Panc1 (cell line): ENCODE measurements at regions not wholly inside any gene's neighbourhood (a gene's known extent, or its start where the extent isn't known, plus 50 kb on each side); places are given as distances from the start of the nearest gene placed in this dataset.

ENCODE experiments used
- ATAC-seq: fragments of 200-7000 bp; cut with Tn5 transposase; 2 replicates; pipeline ENCODE4 v1.9.1; 2020; ENCODE audit warnings: mild to moderate bottlenecking, moderate library complexity
- BruUV-seq: library from RNA; stranded (reverse); fragments of 400-500 nt; replicated peaks from 2 replicates; lab custom pipeline; 2021; lab: Mats Ljungman, UMichigan
- CTCF ChIA-PET: fragments of 300-600 bp; sonication (Branson Sonifier 250); formaldehyde crosslinking; loops from one replicate; lab custom pipeline; 2022; ENCODE audit warnings: antibody characterized with exemption; lab: Charles Lee
- POLR2A ChIA-PET: fragments of 300-600 bp; sonication (Branson Sonifier 250); formaldehyde crosslinking; loops from one replicate; lab custom pipeline; 2022; ENCODE audit warnings: antibody characterized with exemption; lab: Charles Lee
- DNase-seq: peaks from one replicate; pipeline ENCODE4 v3.0.0-alpha.2; 2010; ENCODE audit warnings: low read depth, low spot score
- H3K27ac ChIP-seq: 2 replicates; pipeline ENCODE4 v1.5.1; 2011; ENCODE audit warnings: mild to moderate bottlenecking, low read length, inconsistent platforms
- H3K27me3 ChIP-seq: fragments of 200-500 bp; sonication (Bioruptor generic); 2 replicates; pipeline ENCODE4 v1.6.0; 2014; ENCODE audit warnings: low read length, inconsistent platforms; ENCODE audit not compliant: control insufficient read depth, insufficient read depth
- H3K36me3 ChIP-seq: fragments of 200-500 bp; sonication (Bioruptor generic); 2 replicates; pipeline ENCODE4 v1.5.1; 2014; ENCODE audit warnings: inconsistent platforms, mild to moderate bottlenecking, low read length, moderate library complexity; ENCODE audit not compliant: control insufficient read depth, insufficient read depth
- H3K4me1 ChIP-seq: 2 replicates; pipeline ENCODE4 v1.5.1; 2011; ENCODE audit warnings: inconsistent platforms, mild to moderate bottlenecking, low read length, moderate library complexity; ENCODE audit not compliant: control insufficient read depth, insufficient read depth
- H3K4me3 ChIP-seq, 2 experiments: 2 replicates each; pipeline ENCODE4 v1.5.1; 2011 to 2012; ENCODE audit warnings: low read depth in 2 of 2, low read length in 2 of 2, mild to moderate bottlenecking in 2 of 2, inconsistent platforms in 1 of 2, moderate library complexity in 1 of 2
- H3K9me3 ChIP-seq: fragments of 200-500 bp; sonication (Bioruptor generic); 2 replicates; pipeline ENCODE4 v1.5.1; 2014; ENCODE audit warnings: low read depth, mild to moderate bottlenecking, inconsistent platforms, low read length, moderate library complexity; ENCODE audit not compliant: control insufficient read depth, insufficient read depth
- CTCF ChIP-seq: fragments of 450-650 bp; IDR thresholded peaks from 2 replicates; pipeline ENCODE4 v1.5.1; 2017; ENCODE audit warnings: mild to moderate bottlenecking
- POLR2AphosphoS5 ChIP-seq: IDR thresholded peaks from 2 replicates; pipeline ENCODE4 v1.6.1; 2012; ENCODE audit warnings: mild to moderate bottlenecking, low read depth, low read length, moderate library complexity
- REST ChIP-seq, 2 experiments: IDR thresholded peaks; 2 replicates each; pipeline ENCODE4 v1.6.1; 2011 to 2012; ENCODE audit warnings: low read depth in 2 of 2, control low read depth in 1 of 2, low read length in 1 of 2, mild to moderate bottlenecking in 1 of 2, moderate library complexity in 1 of 2; ENCODE audit not compliant: insufficient read depth in 1 of 2
- SIN3A ChIP-seq: IDR thresholded peaks from 2 replicates; pipeline ENCODE4 v1.6.1; 2012; ENCODE audit warnings: low read depth, mild to moderate bottlenecking, low read length, moderate library complexity, borderline replicate concordance; ENCODE audit not compliant: insufficient read depth
- TCF7L2 ChIP-seq: IDR thresholded peaks from 2 replicates; pipeline ENCODE4 v1.6.1; 2011; ENCODE audit warnings: mild to moderate bottlenecking, low read depth, low read length, inconsistent platforms
- in situ Hi-C: cut with HindIII; loops from 2 replicates; pipeline ENCODE4 v1.10.0; 2016; ENCODE audit warnings: low sequenced_read_pairs, low pct_unique_long_range_greater_than_20kb
- intact Hi-C: fragments of 100-400 bp; cut with micrococcal nuclease; formaldehyde crosslinking; loops from one replicate; pipeline ENCODE4 v1.10.0; 2022; ENCODE audit not compliant: unreplicated experiment

- in situ Hi-C loops: no loop called here
Observed at GRCh38 chr18:78740876-78741275, 238.7 kb upstream of the SALL3 start.

GRCh38 chr18:78741381-78742217 is 238.0 kb upstream of the SALL3 start:
- intact Hi-C loops (no loop called here), in situ Hi-C loops (no loop called here)
- no peak for TF ChIP-seq CTCF
- no peak for TF ChIP-seq REST (IDR thresholded peaks at IDR 0.05; ENCODE audit: insufficient read depth in 1 of 2, low read depth in 2 of 2, low read length in 1 of 2)
- no peak for TF ChIP-seq SIN3A
- no peak for TF ChIP-seq POLR2AphosphoS5
- no peak for TF ChIP-seq TCF7L2
- POLR2A ChIA-PET: no interaction called here
- ATAC-seq: no peak
- H3K27me3 ChIP-seq: peaks cover 22% of the 10 kb centered on the region; the same call in 1 of the 2 replicates
- CTCF ChIA-PET: no interaction called here
- no peak for DNase-seq
- no peaks in the 10 kb centered on the region for H3K9me3 ChIP-seq
- BruUV-seq: no TSS peak
- no peaks in the 10 kb centered on the region for H3K36me3 ChIP-seq
- H3K4me1 ChIP-seq: no peaks in the 10 kb centered on the region
- no peak overlapping the region for H3K4me3 ChIP-seq
- no peak overlapping the region for H3K27ac ChIP-seq

More at GRCh38 chr18:78740876-78741275, 238.7 kb upstream of the SALL3 start:
- Histone ChIP-seq H3K27me3 (peaks cover 22% of the 10 kb centered on the region; the same call in 1 of the 2 replicates), H3K9me3 (no peaks in the 10 kb centered on the region), H3K4me1 (no peaks in the 10 kb centered on the region), H3K4me3 (no peak overlapping the region), H3K27ac (no peak overlapping the region), H3K36me3 (no peaks in the 10 kb centered on the region)
- ChIA-PET CTCF (no interaction called here), POLR2A (no interaction called here)
- TF ChIP-seq POLR2AphosphoS5 (no peak), SIN3A (no peak), TCF7L2 (no peak), CTCF (no peak), REST (IDR thresholded peaks at IDR 0.05; ENCODE audit: insufficient read depth in 1 of 2, low read depth in 2 of 2, low read length in 1 of 2) (no peak)
- no peak for ATAC-seq
- BruUV-seq: no TSS peak
- intact Hi-C loops: no loop called here
- DNase-seq: no peak
